ENCODE measurements at regions not wholly inside any gene's neighbourhood (a gene's known extent, or its start where the extent isn't known, plus 50 kb on each side); places are given as distances from the start of the nearest gene placed in this dataset.

DNA sequence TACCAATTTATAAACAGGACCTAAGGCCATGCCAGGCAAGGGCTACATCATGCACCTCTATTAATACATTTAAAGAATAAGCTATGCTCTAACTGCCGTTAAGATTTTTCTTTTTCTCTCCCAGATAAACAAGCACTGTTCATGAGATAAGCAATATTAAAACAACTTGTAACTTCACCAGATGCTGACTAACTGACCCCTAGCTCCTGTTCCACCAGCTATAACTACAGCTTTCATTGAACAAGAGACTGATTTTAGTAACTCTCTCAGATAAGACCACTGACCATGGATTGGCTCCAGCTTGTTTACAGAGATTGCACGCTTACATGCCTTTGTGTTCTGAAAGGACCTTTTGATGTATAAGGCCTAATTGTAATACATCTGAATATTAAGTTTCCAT lies 540.7 kb upstream of the NECTIN3 start:
- no peak for DNase-seq (ENCODE audit: low read depth)

DNA sequence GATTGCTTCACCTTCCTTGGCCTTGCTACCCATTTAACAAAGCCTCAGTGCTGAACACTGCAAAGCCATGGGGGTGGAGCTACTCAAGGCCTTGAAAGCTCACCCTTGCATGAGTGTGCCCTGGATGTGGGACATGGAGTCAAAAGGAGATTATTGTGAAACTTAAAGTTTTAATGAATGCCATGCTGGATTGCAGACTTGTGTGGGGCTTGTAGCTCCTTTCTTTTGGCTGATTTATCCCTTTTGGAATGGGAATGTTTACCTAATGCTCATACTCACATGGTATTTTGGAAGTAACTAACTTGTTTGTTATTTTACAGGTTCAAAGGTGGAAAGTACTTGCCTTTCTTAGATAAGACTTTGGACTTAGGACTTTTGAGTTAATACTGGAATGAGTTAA lies 538.5 kb upstream of the NECTIN3 start:
- DNase-seq (ENCODE audit: low read depth) = peak; percentile 62

DNA sequence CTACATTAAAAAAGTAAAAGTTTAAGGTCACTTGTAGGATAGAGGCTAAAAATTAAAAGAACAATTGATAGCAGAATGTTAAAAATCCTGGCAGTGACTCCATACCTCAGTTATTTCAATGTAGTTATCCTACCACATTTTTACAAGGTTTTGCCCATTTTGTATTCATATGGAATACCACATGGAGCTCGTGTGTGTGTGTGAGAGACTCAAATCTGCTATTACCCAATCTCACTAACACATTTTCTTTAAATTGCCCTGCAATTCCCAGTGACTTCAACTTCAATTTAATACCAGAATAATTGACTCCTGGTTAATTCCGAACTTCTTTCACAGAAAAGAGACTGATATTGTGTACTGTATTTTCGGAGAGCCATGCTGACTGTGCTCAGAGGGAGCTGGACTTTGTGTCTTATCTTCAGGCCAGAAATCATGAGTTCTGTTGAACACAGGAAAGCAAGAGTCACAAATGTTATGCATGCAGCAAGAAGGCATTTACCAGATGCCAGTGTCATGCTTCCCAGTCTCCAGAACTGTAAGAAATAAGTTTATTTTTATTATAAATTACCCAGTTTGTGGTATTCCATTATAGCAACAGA lies 529.0 kb upstream of the NECTIN3 start:
- no peak for DNase-seq (ENCODE audit: low read depth)

GRCh38 chr3:110544730-110545129 lies 526.9 kb upstream of the NECTIN3 start:
- no peak for DNase-seq (ENCODE audit: low read depth)

GRCh38 chr3:110550511-110550910 lies 521.1 kb upstream of the NECTIN3 start:
- no peak for DNase-seq (ENCODE audit: low read depth)

DNA sequence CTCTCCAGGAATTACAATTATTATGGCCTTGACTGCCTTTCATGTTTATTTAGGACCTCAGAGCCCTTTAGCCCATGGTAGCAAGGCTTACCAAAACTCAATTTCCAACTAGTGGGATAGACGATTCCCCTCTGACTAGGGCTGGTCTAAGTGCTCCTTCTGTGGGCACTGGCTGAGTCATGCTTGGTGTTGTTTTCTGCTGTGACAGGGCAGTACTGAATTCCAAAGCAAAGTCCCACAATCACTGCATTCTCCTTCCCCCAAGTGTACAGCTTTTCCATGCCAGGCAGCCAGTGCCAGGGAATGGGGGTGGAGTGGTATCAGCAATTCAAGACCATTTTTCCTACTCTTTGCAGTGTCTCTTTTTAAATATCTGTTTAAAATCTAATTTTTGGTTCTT lies 509.0 kb upstream of the NECTIN3 start:
- no peak for DNase-seq (ENCODE audit: low read depth)

GRCh38 chr3:110564674-110565073 lies 506.9 kb upstream of the NECTIN3 start:
- DNase-seq (ENCODE audit: low read depth) = no peak

GRCh38 chr3:110567029-110567428 lies 504.6 kb upstream of the NECTIN3 start:
- DNase-seq (ENCODE audit: low read depth) = no peak

- DNase-seq (ENCODE audit: low read depth) = peak; percentile 91
Observed at GRCh38 chr3:110568246-110568645, 503.4 kb upstream of the NECTIN3 start.

DNA sequence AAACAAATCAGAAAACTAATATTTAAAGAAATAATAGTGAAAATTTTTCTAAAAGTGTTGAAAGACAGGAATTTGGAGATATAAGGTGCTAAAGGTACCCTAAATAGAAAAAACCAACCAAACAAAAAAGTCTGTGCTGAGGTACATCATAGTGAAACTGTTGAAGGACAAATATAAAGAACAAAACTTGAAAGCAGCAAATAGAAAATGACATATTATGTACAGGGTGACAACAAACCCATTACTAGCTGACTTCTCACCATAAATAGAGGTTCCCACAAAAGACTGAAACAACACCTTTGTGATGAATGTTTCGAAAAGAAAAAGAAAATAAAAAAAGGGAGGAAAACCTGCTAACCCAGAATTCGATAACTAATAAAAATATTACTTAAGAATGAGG lies 502.5 kb upstream of the NECTIN3 start:
- DNase-seq (ENCODE audit: low read depth) = no peak

DNA sequence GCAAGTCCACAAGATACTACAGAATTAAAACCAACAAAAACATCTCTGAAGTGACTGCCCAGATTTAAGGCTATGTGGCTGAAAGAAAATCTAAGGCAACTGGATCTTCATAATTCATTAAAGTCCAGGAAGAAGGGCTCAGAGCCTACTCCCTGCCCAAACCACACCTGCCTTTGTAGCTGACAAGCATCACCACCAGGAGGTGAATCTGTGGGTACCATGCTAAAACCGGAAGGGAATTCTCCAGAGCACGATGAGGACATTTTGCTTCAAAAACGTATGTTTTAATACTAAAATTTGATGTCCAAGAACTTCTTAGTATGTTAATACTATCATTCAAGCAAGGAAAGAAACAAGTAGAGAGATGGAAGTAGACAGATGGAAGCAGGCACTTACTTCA lies 495.9 kb upstream of the NECTIN3 start:
- DNase-seq (ENCODE audit: low read depth) = no peak

GRCh38 chr3:110576960-110577359 lies 494.7 kb upstream of the NECTIN3 start:
- DNase-seq (ENCODE audit: low read depth) = peak; percentile 96

DNA sequence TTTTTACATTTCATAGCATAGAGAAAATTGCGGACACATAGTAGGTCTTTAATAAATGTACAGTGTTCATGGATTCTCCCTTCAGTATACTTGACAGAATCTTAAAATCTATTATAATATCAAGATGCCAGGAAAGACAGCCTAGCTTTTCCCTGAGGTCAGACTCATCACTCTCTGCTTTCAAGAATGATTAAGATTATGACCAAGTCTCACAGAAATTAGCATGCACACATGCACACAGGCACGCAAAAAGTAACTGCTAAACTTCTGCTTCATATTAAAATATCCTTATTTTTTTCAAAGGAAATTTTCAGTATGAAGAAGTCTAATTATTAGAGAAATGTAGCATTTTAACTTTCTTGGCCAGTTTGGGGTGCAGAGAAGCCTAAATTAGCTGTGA lies 493.8 kb upstream of the NECTIN3 start:
- no peak for DNase-seq (ENCODE audit: low read depth)

- peak; percentile 73 for DNase-seq (ENCODE audit: low read depth)
Observed at GRCh38 chr3:110579840-110580550, 491.6 kb upstream of the NECTIN3 start.

DNA sequence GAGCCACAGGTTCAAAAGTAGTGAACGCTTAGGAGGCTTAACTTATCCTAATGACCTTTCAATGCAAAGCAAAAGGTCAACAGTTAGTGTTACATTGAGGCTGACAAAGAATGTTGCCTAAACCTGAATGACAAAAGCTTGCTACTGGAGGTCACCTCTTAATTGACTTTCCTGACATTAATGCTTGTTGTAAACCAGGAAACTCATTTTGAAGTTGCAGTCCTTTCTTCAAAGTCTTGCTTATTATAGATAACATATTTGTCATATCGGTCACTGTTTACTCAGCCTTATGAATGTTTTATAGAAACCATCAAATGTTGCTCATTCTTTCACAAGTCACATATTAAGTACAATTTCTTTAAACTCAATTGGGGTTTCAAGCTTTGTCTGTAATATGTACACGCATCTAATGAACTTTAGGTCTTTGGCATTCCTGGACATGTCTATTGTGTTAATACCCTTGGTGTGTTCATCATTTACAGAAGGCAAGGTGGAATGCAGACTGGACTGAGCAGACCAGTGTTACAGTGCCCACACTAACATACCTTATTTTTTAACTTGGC lies 488.2 kb upstream of the NECTIN3 start:
- no peak for DNase-seq (ENCODE audit: low read depth)

- no peak for DNase-seq (ENCODE audit: low read depth)
Observed at GRCh38 chr3:110588906-110589305, 482.7 kb upstream of the NECTIN3 start.

DNA sequence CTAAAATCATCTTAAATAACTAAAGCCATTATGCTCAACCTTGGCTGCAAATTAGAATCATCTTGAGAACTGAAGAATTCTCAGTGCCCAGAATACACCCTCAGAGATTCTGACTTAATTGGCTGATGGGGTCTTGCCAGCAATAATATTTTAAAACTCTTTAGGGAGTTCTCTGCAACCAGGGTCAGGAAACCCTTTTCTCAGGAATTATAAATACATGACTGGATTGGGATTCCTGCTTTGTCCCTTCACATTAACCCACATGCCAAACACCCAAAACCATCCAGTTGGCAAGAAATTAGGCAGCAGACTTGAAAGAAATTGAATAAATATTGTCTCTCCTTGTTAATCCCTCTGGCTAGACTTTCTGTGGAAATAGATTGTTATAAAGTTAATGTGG lies 482.3 kb upstream of the NECTIN3 start:
- DNase-seq (ENCODE audit: low read depth) = no peak

DNA sequence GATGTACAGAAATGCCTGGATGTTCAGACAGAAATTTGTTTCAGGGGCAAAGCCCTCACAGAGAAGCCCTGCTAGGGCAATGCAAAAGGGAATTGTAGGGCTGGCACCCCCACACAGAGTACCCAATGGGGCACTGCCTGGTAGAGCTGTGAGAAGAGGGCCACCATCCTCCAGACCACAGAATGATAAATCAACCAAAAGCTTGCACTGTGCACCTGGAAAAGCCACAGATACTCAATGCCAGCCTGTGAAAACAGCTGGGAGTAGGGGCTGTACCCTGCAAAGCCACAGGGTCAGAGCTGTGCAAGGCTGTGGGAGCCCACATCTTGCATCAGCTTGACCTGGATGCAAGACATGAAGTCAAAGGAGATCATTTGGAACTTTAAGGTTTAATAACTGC lies 477.9 kb upstream of the NECTIN3 start:
- no peak for DNase-seq (ENCODE audit: low read depth)

DNA sequence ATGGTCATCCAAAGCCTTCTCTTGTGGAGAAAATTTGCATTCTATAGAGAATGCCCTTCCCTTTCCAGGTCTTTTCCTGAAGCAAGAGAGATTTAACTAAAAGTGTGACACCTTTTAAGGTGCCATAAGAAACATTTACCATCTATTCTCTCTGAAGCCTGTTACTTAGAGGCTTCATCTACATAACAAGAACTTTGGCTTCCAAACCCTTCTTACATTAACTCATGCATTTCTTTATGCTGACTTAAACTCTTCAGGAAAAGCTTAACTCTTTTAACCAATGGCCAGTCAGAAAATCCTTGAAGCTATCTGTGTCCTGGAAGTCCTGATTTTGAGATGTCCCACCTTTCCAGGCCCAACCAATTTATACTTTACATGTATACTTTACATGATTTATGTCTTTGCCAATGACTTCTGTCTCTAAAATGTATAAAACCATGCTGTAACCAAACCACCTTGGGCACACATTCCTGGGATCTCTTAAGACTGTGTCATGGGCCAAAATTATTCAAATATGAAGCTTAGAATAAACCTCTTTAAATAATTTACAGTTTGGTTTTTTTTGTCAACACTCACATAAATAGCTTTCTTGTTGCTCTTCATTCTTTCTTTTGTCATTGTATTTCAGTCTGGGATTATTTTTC lies 472.6 kb upstream of the NECTIN3 start:
- DNase-seq (ENCODE audit: low read depth) = no peak

- DNase-seq (ENCODE audit: low read depth) = peak; percentile 73
Observed at GRCh38 chr3:110608566-110608965, 463.1 kb upstream of the NECTIN3 start.

DNA sequence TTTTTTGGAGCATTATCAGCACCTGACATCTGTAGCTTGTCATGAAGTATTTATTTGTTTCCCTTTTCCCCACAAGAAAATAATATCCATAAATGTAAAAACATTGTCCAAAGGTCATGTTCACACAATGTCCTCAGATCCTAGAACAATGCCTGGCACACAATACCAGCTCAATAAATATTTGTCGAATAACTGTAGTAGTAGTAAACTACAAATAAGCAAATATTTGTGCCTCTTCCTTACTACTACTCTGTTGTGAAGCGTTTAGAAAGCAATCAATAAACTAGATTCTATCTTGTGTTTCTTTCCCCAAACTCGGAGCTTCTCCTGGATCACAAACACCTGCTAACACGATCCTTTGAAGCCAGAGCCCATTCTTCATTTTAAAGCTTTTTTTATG lies 459.6 kb upstream of the NECTIN3 start:
- no peak for DNase-seq (ENCODE audit: low read depth)

- no peak for DNase-seq (ENCODE audit: low read depth)
Observed at GRCh38 chr3:110614186-110614585, 457.4 kb upstream of the NECTIN3 start.

DNA sequence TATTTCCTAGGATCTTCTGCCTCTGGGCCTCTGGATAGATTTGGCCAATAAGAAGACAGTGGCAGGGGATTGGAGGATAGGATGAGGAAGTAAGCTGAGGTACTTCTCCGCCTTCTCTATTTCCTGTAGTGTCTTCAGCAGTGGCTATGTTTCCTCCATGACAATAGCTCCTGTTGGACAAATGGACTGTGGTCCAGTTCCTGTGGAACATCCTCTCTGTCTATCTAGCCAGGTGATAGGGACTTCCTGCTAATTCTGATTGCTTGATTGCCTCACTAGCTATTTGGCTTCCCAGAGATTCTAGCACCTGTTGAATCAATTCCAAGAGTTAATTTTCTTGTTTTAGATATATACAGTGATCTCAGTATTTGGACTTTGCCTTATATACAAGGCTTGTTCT lies 456.2 kb upstream of the NECTIN3 start:
- DNase-seq (ENCODE audit: low read depth) = no peak

Measured in iris pigment epithelial cell (primary cell).